ENCODE measurements at regions not wholly inside any gene's neighbourhood (a gene's known extent, or its start where the extent isn't known, plus 50 kb on each side); places are given as distances from the start of the nearest gene placed in this dataset.

DNA sequence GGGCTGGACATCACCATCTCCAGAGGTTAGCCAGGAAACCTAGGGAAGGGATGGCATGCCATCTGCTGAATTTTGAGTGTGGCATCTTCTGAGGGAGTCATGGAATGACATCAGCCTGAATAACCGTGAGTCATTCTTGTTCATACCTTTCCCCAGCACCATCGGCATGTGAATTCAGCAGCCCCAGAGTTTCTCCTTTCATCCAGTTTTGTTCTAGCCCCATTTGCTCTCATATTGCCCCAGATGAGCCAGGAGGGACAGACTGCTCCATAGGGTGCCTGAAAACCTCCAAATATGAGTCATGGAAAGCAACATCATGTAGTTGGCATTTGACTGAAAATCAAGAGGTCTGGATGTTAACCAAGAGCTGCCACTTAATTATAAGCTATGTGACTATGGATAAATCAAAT lies 219.2 kb upstream of the SGK1 start:
- DNase-seq = no peak
- no peak overlapping the region for H3K27ac ChIP-seq (ENCODE audit: low read length)

DNA sequence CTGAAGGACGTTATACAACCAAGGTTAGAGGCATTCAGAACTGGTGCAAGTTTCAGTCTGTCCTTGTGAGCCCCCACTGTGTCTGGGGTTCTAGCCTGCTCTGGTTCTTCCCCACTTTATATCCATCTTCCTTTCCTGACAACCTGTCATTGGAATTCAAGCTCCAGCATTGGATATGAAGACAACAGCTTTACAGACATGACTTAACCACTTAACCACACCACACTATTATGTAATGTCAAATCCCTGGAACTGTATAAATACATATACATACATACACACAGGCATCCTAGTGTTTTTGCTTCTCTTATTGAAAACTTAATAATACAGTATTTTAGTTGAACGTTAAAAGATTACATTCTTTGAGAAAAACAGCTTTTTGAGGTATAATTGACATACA lies 217.9 kb upstream of the SGK1 start:
- no peak overlapping the region for H3K27ac ChIP-seq (ENCODE audit: low read length)
- no peaks in the 10 kb centered on the region for H3K36me3 ChIP-seq (replicated peaks; ENCODE audit: insufficient read depth, low read length)
- H3K27me3 ChIP-seq (replicated peaks; ENCODE audit: insufficient read depth, low read length) = no peaks in the 10 kb centered on the region
- no peaks in the 10 kb centered on the region for H3F3A ChIP-seq (ENCODE audit: insufficient read depth, low read length)
- no peaks in the 10 kb centered on the region for H3K4me1 ChIP-seq (ENCODE audit: low read length)
- no peaks in the 10 kb centered on the region for H4K20me1 ChIP-seq (ENCODE audit: insufficient read depth, low read length)
- no peak overlapping the region for H2AFZ ChIP-seq (ENCODE audit: low read length)
- no peaks in the 10 kb centered on the region for H3K9me2 ChIP-seq (replicated peaks; ENCODE audit: insufficient read depth, low read length)
- no peaks in the 10 kb centered on the region for H3K9me3 ChIP-seq (replicated peaks; ENCODE audit: insufficient read depth, low read length)
- H3K4me3 ChIP-seq (ENCODE audit: low read length) = no peak overlapping the region
- no peaks in the 10 kb centered on the region for H3K79me2 ChIP-seq (ENCODE audit: low read length)
- no peak overlapping the region for H3K4me2 ChIP-seq (ENCODE audit: low read depth, low read length)
- TF ChIP-seq CTCF (IDR thresholded peaks at IDR 0.05; ENCODE audit: low read length) = no peak
- TF ChIP-seq EZH2phosphoT487 (IDR thresholded peaks at IDR 0.05; ENCODE audit: low read length) = no peak
- H3K9ac ChIP-seq (ENCODE audit: low read length) = no peak overlapping the region
- no peak for DNase-seq

More for the DNA sequence above, 219.2 kb upstream of the SGK1 start:
- Histone ChIP-seq H3K4me1 (ENCODE audit: low read length) (no peaks in the 10 kb centered on the region), H3K27me3 (replicated peaks; ENCODE audit: insufficient read depth, low read length) (no peaks in the 10 kb centered on the region), H4K20me1 (ENCODE audit: insufficient read depth, low read length) (no peaks in the 10 kb centered on the region), H3K36me3 (replicated peaks; ENCODE audit: insufficient read depth, low read length) (no peaks in the 10 kb centered on the region), H3K4me3 (ENCODE audit: low read length) (no peak overlapping the region), H3K9me3 (replicated peaks; ENCODE audit: insufficient read depth, low read length) (no peaks in the 10 kb centered on the region), H3F3A (ENCODE audit: insufficient read depth, low read length) (no peaks in the 10 kb centered on the region), H3K79me2 (ENCODE audit: low read length) (no peaks in the 10 kb centered on the region), H3K9me2 (replicated peaks; ENCODE audit: insufficient read depth, low read length) (no peaks in the 10 kb centered on the region), H2AFZ (ENCODE audit: low read length) (no peak overlapping the region), H3K4me2 (ENCODE audit: low read depth, low read length) (no peak overlapping the region), H3K9ac (ENCODE audit: low read length) (no peak overlapping the region)
- TF ChIP-seq EZH2phosphoT487 (IDR thresholded peaks at IDR 0.05; ENCODE audit: low read length) = no peak
- no peak for TF ChIP-seq EZH2 (optimal IDR thresholded peaks at IDR 0.05; ENCODE audit: low read depth, low read length)
- TF ChIP-seq CTCF (IDR thresholded peaks at IDR 0.05; ENCODE audit: low read length) = no peak

DNA sequence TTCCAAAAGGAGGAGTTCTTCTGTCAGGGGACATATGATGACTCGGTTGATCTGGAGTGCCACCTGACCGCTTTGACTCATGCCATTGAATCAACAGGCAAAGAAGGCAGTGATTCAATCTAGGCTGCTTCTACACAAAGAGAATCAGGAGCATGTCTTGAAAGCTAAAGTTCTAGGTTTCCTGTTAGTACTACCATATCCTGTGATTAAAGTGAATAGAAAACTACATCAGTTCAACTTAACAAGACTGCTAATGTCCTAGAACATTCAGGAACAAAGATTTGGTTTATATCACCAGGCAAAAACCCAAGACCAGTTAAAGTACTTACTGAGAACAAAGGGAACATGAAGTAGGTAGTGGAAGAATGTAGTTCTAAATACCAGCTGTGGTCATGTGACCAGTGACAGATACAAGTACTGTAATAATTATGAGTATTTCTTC lies 216.8 kb upstream of the SGK1 start:
- no peak for TF ChIP-seq CTCF (IDR thresholded peaks at IDR 0.05; ENCODE audit: low read length)
- no peak for TF ChIP-seq EZH2phosphoT487 (IDR thresholded peaks at IDR 0.05; ENCODE audit: low read length)
- no peak for TF ChIP-seq EZH2 (optimal IDR thresholded peaks at IDR 0.05; ENCODE audit: low read depth, low read length)
- no peaks in the 10 kb centered on the region for H3K36me3 ChIP-seq (replicated peaks; ENCODE audit: insufficient read depth, low read length)
- H2AFZ ChIP-seq (ENCODE audit: low read length) = no peak overlapping the region
- H3K9me2 ChIP-seq (replicated peaks; ENCODE audit: insufficient read depth, low read length) = no peaks in the 10 kb centered on the region
- H3K4me3 ChIP-seq (ENCODE audit: low read length) = no peak overlapping the region
- no peak overlapping the region for H3K9ac ChIP-seq (ENCODE audit: low read length)
- H3K79me2 ChIP-seq (ENCODE audit: low read length) = no peaks in the 10 kb centered on the region
- H3F3A ChIP-seq (ENCODE audit: insufficient read depth, low read length) = no peaks in the 10 kb centered on the region
- H3K27ac ChIP-seq (ENCODE audit: low read length) = no peak overlapping the region
- H4K20me1 ChIP-seq (ENCODE audit: insufficient read depth, low read length) = no peaks in the 10 kb centered on the region
- no peaks in the 10 kb centered on the region for H3K27me3 ChIP-seq (replicated peaks; ENCODE audit: insufficient read depth, low read length)
- no peaks in the 10 kb centered on the region for H3K9me3 ChIP-seq (replicated peaks; ENCODE audit: insufficient read depth, low read length)
- H3K4me1 ChIP-seq (ENCODE audit: low read length) = no peaks in the 10 kb centered on the region
- DNase-seq = no peak
- H3K4me2 ChIP-seq (ENCODE audit: low read depth, low read length) = no peak overlapping the region
